Keratinocyte (primary cell): ENCODE measurements at regions not wholly inside any gene's neighbourhood (a gene's known extent, or its start where the extent isn't known, plus 50 kb on each side); places are given as distances from the start of the nearest gene placed in this dataset.

Source experiments
- DNase-seq: peaks from one replicate; pipeline ENCODE4 v3.0.0-alpha.2; 2011; ENCODE audit warnings: low read depth, missing footprints, low spot score
- FAIRE-seq: peaks from 2 replicates; lab custom pipeline; 2011; peaks lifted over from hg19 to GRCh38; lab: Jason Lieb, UNC
- H2AFZ ChIP-seq: 2 replicates; pipeline ENCODE4 v1.6.0; 2012; ENCODE audit warnings: low read length, control low read depth, inconsistent platforms; ENCODE audit not compliant: control insufficient read depth
- H3K27ac ChIP-seq: 2 replicates; pipeline ENCODE4 v1.5.1; 2011; ENCODE audit warnings: low read length; ENCODE audit not compliant: control insufficient read depth, insufficient read depth
- H3K27me3 ChIP-seq: 3 replicates; pipeline ENCODE4 v1.6.0; 2011; ENCODE audit warnings: low read length; ENCODE audit not compliant: control insufficient read depth, insufficient read depth; ENCODE audit errors: extremely low read depth
- H3K36me3 ChIP-seq, 2 experiments: 2 replicates in 1 of 2; 3 replicates in 1 of 2; pipeline ENCODE4 v1.5.1; 2011; ENCODE audit warnings: low read length in 2 of 2, mild to moderate bottlenecking in 1 of 2; ENCODE audit not compliant: control insufficient read depth in 2 of 2, insufficient read depth in 2 of 2; ENCODE audit errors: extremely low read depth in 1 of 2
- H3K4me1 ChIP-seq: 3 replicates; pipeline ENCODE4 v1.5.1; 2011; ENCODE audit warnings: low read length; ENCODE audit not compliant: control insufficient read depth, insufficient read depth; ENCODE audit errors: extremely low read depth
- H3K4me2 ChIP-seq: 3 replicates; pipeline ENCODE4 v1.6.0; 2011; ENCODE audit warnings: low read depth, low read length; ENCODE audit not compliant: control insufficient read depth, insufficient read depth; ENCODE audit errors: extremely low read depth
- H3K4me3 ChIP-seq, 3 experiments: fragments of 200-600 bp in 1 of 3; sonication (generic) in 1 of 3; 2 replicates in 2 of 3; 3 replicates in 1 of 3; pipeline ENCODE4 v1.5.1; 2011 to 2016; ENCODE audit warnings: low read length in 3 of 3, mild to moderate bottlenecking in 3 of 3, control low read depth in 2 of 3, inconsistent platforms in 1 of 3, low read depth in 1 of 3, mixed read lengths in 1 of 3, mixed run types in 1 of 3, moderate library complexity in 1 of 3; ENCODE audit not compliant: control insufficient read depth in 2 of 3, insufficient read depth in 2 of 3; ENCODE audit errors: extremely low read depth in 1 of 3
- H3K79me2 ChIP-seq: 2 replicates; pipeline ENCODE4 v1.6.0; 2012; ENCODE audit warnings: low read length; ENCODE audit not compliant: control insufficient read depth, insufficient read depth
- H3K9ac ChIP-seq: 3 replicates; pipeline ENCODE4 v1.6.0; 2011; ENCODE audit warnings: low read length; ENCODE audit not compliant: control insufficient read depth, insufficient read depth; ENCODE audit errors: extremely low read depth
- H3K9me1 ChIP-seq: 3 replicates; pipeline ENCODE4 v1.6.0; 2011; ENCODE audit warnings: low read length; ENCODE audit not compliant: control insufficient read depth, insufficient read depth; ENCODE audit errors: extremely low read depth
- H3K9me3 ChIP-seq: 2 replicates; pipeline ENCODE4 v1.5.1; 2012; ENCODE audit warnings: low read depth, low read length; ENCODE audit not compliant: control insufficient read depth
- H4K20me1 ChIP-seq: 3 replicates; pipeline ENCODE4 v1.6.0; 2011; ENCODE audit warnings: low read length; ENCODE audit not compliant: control insufficient read depth, insufficient read depth; ENCODE audit errors: extremely low read depth
- CTCF ChIP-seq, 3 experiments: IDR thresholded peaks in 1 of 3; conservative IDR thresholded peaks in 1 of 3; optimal IDR thresholded peaks in 1 of 3; 2 replicates in 2 of 3; 3 replicates in 1 of 3; pipeline versions ENCODE3 to v1.5.1; 2011; ENCODE audit warnings: low read length in 3 of 3, mild to moderate bottlenecking in 3 of 3, moderate library complexity in 2 of 3, control low read depth in 1 of 3, inconsistent platforms in 1 of 3; ENCODE audit not compliant: insufficient read depth in 2 of 3; ENCODE audit errors: extremely low read depth in 1 of 3
- EZH2 ChIP-seq: IDR thresholded peaks from one replicate; pipeline ENCODE4 v1.6.1; 2012; ENCODE audit warnings: inconsistent platforms, mild to moderate bottlenecking, low read length, moderate library complexity
- dilution Hi-C: fragments of 300-500 bp; cut with MboI; formaldehyde crosslinking; loops from one replicate; pipeline ENCODE4 v1.7.0; 2020; ENCODE audit warnings: low sequenced_read_pairs; ENCODE audit not compliant: extremely low pct_ligation_motif_present

GRCh38 chr3:76638006-76638405 is 401.9 kb upstream of the ROBO2 start:
- Histone ChIP-seq H3K4me1 (no peaks in the 10 kb centered on the region), H2AFZ (no peak overlapping the region), H4K20me1 (no peaks in the 10 kb centered on the region), H3K9me1 (no peaks in the 10 kb centered on the region), H3K79me2 (no peaks in the 10 kb centered on the region), H3K36me3 (no peaks in the 10 kb centered on the region), H3K9me3 (no peaks in the 10 kb centered on the region), H3K27me3 (no peaks in the 10 kb centered on the region), H3K9ac (no peak overlapping the region), H3K4me2 (no peak overlapping the region), H3K4me3 (no peak overlapping the region), H3K27ac (no peak overlapping the region)
- FAIRE-seq: no peak
- DNase-seq: no peak
- dilution Hi-C loops: no loop called here
- TF ChIP-seq CTCF (optimal IDR thresholded peaks at IDR 0.05 in 1 of 3, IDR thresholded peaks at IDR 0.05 in 1 of 3, conservative IDR thresholded peaks at IDR 0.05 in 1 of 3; ENCODE audit: extremely low read depth in 1 of 3, insufficient read depth in 2 of 3, low read length in 3 of 3) (no peak), EZH2 (no peak)

- Histone ChIP-seq H2AFZ (no peak overlapping the region), H3K27ac (no peak overlapping the region), H3K9me3 (no peaks in the 10 kb centered on the region), H3K9me1 (no peaks in the 10 kb centered on the region), H3K9ac (no peak overlapping the region), H3K4me2 (no peak overlapping the region), H3K36me3 (no peaks in the 10 kb centered on the region), H3K4me3 (no peak overlapping the region), H3K4me1 (no peaks in the 10 kb centered on the region), H4K20me1 (no peaks in the 10 kb centered on the region), H3K79me2 (no peaks in the 10 kb centered on the region), H3K27me3 (no peaks in the 10 kb centered on the region)
- DNase-seq (no peak), FAIRE-seq (no peak)
- no peak for TF ChIP-seq EZH2
- no peak for TF ChIP-seq CTCF (optimal IDR thresholded peaks at IDR 0.05 in 1 of 3, IDR thresholded peaks at IDR 0.05 in 1 of 3, conservative IDR thresholded peaks at IDR 0.05 in 1 of 3; ENCODE audit: extremely low read depth in 1 of 3, insufficient read depth in 2 of 3, low read length in 3 of 3)
- dilution Hi-C loops: no loop called here
Measured at GRCh38 chr3:76643623-76644304, 396.1 kb upstream of the ROBO2 start.
